Activated naive CD8-positive, alpha-beta T cell treated with anti-CD3 and anti-CD28 coated beads, Interleukin-2, amount 10 ng/mL, durations not matched to agents 7 days and 5 days (primary cell): ENCODE measurements at regions not wholly inside any gene's neighbourhood (a gene's known extent, or its start where the extent isn't known, plus 50 kb on each side); places are given as distances from the start of the nearest gene placed in this dataset.

ENCODE experiments used
- ATAC-seq: fragments of 150-1000 bp; cut with Tn5 transposase; one replicate; pipeline ENCODE4 v1.10.0; 2021; ENCODE audit warnings: low read depth, moderate library complexity
- POLR2A ChIA-PET: fragments of 350-600 bp; sonication (Branson Sonifier 250); formaldehyde crosslinking; loops from one replicate; lab custom pipeline; 2021; ENCODE audit warnings: antibody characterized with exemption; lab: Charles Lee
- DNase-seq: peaks from one replicate; pipeline ENCODE4 v3.0.0; 2021
- H3K27ac Mint-ChIP-seq: one replicate; pipeline ENCODE4 v1.8.0; 2022; ENCODE audit warnings: mild to moderate bottlenecking, mixed read lengths
- H3K27me3 Mint-ChIP-seq: one replicate; pipeline ENCODE4 v1.8.0; 2022; ENCODE audit warnings: mild to moderate bottlenecking, moderate library complexity, mixed read lengths
- H3K36me3 Mint-ChIP-seq: one replicate; pipeline ENCODE4 v1.8.0; 2021; ENCODE audit warnings: mild to moderate bottlenecking, mixed read lengths
- H3K4me1 Mint-ChIP-seq: one replicate; pipeline ENCODE4 v1.8.0; 2021; ENCODE audit warnings: mixed read lengths
- H3K4me3 Mint-ChIP-seq: one replicate; pipeline ENCODE4 v1.8.0; 2022; ENCODE audit warnings: mild to moderate bottlenecking, moderate library complexity, mixed read lengths
- H3K9me3 Mint-ChIP-seq: one replicate; pipeline ENCODE4 v1.8.0; 2021; ENCODE audit warnings: mixed read lengths

- Mint-ChIP-seq H3K27ac (no peak overlapping the region), H3K9me3 (peaks cover 3% of the 10 kb centered on the region), H3K4me1 (no peaks in the 10 kb centered on the region), H3K4me3 (no peak overlapping the region), H3K36me3 (peaks cover 1% of the 10 kb centered on the region), H3K27me3 (peaks cover 17% of the 10 kb centered on the region)
- no peak for ATAC-seq
- DNase-seq: no peak
- POLR2A ChIA-PET: no interaction called here
Measured at GRCh38 chr16:47888142-47888541, 267.7 kb downstream of the ABCC12 start.

- Mint-ChIP-seq H3K36me3 (peaks cover 1% of the 10 kb centered on the region), H3K27me3 (peaks cover 17% of the 10 kb centered on the region), H3K27ac (no peak overlapping the region), H3K4me1 (no peaks in the 10 kb centered on the region), H3K9me3 (peaks cover 3% of the 10 kb centered on the region), H3K4me3 (no peak overlapping the region)
- DNase-seq: no peak
- POLR2A ChIA-PET: no interaction called here
- no peak for ATAC-seq
Measured at GRCh38 chr16:47887496-47887895, 268.3 kb downstream of the ABCC12 start.

- Mint-ChIP-seq H3K9me3 (peaks cover 3% of the 10 kb centered on the region), H3K4me1 (no peaks in the 10 kb centered on the region), H3K4me3 (no peak overlapping the region), H3K27ac (no peak overlapping the region), H3K36me3 (peaks cover 1% of the 10 kb centered on the region), H3K27me3 (peaks cover 17% of the 10 kb centered on the region)
- DNase-seq (no peak), ATAC-seq (no peak)
- POLR2A ChIA-PET: no interaction called here
Measured at GRCh38 chr16:47886631-47887415, 269.0 kb downstream of the ABCC12 start.

GRCh38 chr16:47886139-47886538 is 269.7 kb downstream of the ABCC12 start:
- Mint-ChIP-seq H3K27me3 (peaks cover 17% of the 10 kb centered on the region), H3K9me3 (peaks cover 3% of the 10 kb centered on the region), H3K27ac (no peak overlapping the region), H3K4me3 (no peak overlapping the region), H3K36me3 (peaks cover 1% of the 10 kb centered on the region), H3K4me1 (no peaks in the 10 kb centered on the region)
- POLR2A ChIA-PET: no interaction called here
- ATAC-seq (no peak), DNase-seq (no peak)

- Mint-ChIP-seq H3K27ac (no peak overlapping the region), H3K27me3 (peaks cover 15% of the 10 kb centered on the region), H3K9me3 (peaks cover 2% of the 10 kb centered on the region), H3K36me3 (peaks cover 1% of the 10 kb centered on the region), H3K4me1 (no peaks in the 10 kb centered on the region), H3K4me3 (no peak overlapping the region)
- POLR2A ChIA-PET: no interaction called here
- ATAC-seq (no peak), DNase-seq (no peak)
Measured at GRCh38 chr16:47885489-47885888, 270.3 kb downstream of the ABCC12 start.

GRCh38 chr16:47884116-47884725 is 271.6 kb downstream of the ABCC12 start:
- DNase-seq (no peak), ATAC-seq (no peak)
- Mint-ChIP-seq H3K36me3 (peaks cover 1% of the 10 kb centered on the region), H3K9me3 (peaks cover 2% of the 10 kb centered on the region), H3K4me3 (no peak overlapping the region), H3K4me1 (no peaks in the 10 kb centered on the region), H3K27me3 (peaks cover 15% of the 10 kb centered on the region), H3K27ac (no peak overlapping the region)
- POLR2A ChIA-PET: no interaction called here

- POLR2A ChIA-PET: no interaction called here
- peaks cover 1% of the 10 kb centered on the region for H3K36me3 Mint-ChIP-seq
Measured at GRCh38 chr16:47881574-47881973, 274.2 kb downstream of the ABCC12 start.

GRCh38 chr16:47880653-47881052 is 275.1 kb downstream of the ABCC12 start:
- H3K27ac Mint-ChIP-seq: no peak overlapping the region
- H3K4me1 Mint-ChIP-seq: no peaks in the 10 kb centered on the region
- peaks cover 9% of the 10 kb centered on the region for H3K27me3 Mint-ChIP-seq
- H3K4me3 Mint-ChIP-seq: no peak overlapping the region
- DNase-seq: no peak
- H3K9me3 Mint-ChIP-seq: peaks cover 2% of the 10 kb centered on the region
- H3K36me3 Mint-ChIP-seq: peaks cover 1% of the 10 kb centered on the region
- ATAC-seq: no peak
- POLR2A ChIA-PET: no interaction called here

More at GRCh38 chr16:47881574-47881973, 274.2 kb downstream of the ABCC12 start:
- DNase-seq (no peak), ATAC-seq (no peak)
- Mint-ChIP-seq H3K9me3 (peaks cover 2% of the 10 kb centered on the region), H3K27me3 (peaks cover 9% of the 10 kb centered on the region), H3K4me1 (no peaks in the 10 kb centered on the region), H3K27ac (no peak overlapping the region), H3K4me3 (no peak overlapping the region)

- no peaks in the 10 kb centered on the region for H3K36me3 Mint-ChIP-seq
- H3K4me1 Mint-ChIP-seq: no peaks in the 10 kb centered on the region
- H3K4me3 Mint-ChIP-seq: no peak overlapping the region
- H3K9me3 Mint-ChIP-seq: no peaks in the 10 kb centered on the region
- POLR2A ChIA-PET: no interaction called here
- H3K27ac Mint-ChIP-seq: no peak overlapping the region
- no peaks in the 10 kb centered on the region for H3K27me3 Mint-ChIP-seq
- DNase-seq (no peak), ATAC-seq (no peak)
Measured at GRCh38 chr16:47877166-47877565, 278.6 kb downstream of the ABCC12 start.

GRCh38 chr16:47876511-47876910 is 279.3 kb downstream of the ABCC12 start:
- H3K36me3 Mint-ChIP-seq: no peaks in the 10 kb centered on the region
- H3K27me3 Mint-ChIP-seq: no peaks in the 10 kb centered on the region
- no peak overlapping the region for H3K4me3 Mint-ChIP-seq
- no peak for ATAC-seq
- no peak for DNase-seq
- no peaks in the 10 kb centered on the region for H3K9me3 Mint-ChIP-seq
- POLR2A ChIA-PET: no interaction called here
- no peak overlapping the region for H3K27ac Mint-ChIP-seq
- no peaks in the 10 kb centered on the region for H3K4me1 Mint-ChIP-seq

- Mint-ChIP-seq H3K4me3 (no peak overlapping the region), H3K27ac (no peak overlapping the region), H3K4me1 (no peaks in the 10 kb centered on the region), H3K36me3 (no peaks in the 10 kb centered on the region), H3K9me3 (no peaks in the 10 kb centered on the region), H3K27me3 (no peaks in the 10 kb centered on the region)
- DNase-seq: no peak
- no peak for ATAC-seq
- POLR2A ChIA-PET: no interaction called here
Measured at GRCh38 chr16:47873434-47873833, 282.4 kb downstream of the ABCC12 start.

GRCh38 chr16:47872225-47872624 is 283.6 kb downstream of the ABCC12 start:
- H3K4me3 Mint-ChIP-seq: no peak overlapping the region
- no peaks in the 10 kb centered on the region for H3K27me3 Mint-ChIP-seq
- H3K4me1 Mint-ChIP-seq: no peaks in the 10 kb centered on the region
- H3K36me3 Mint-ChIP-seq: no peaks in the 10 kb centered on the region
- no peak for DNase-seq
- no peak for ATAC-seq
- H3K9me3 Mint-ChIP-seq: no peaks in the 10 kb centered on the region
- POLR2A ChIA-PET: no interaction called here
- no peak overlapping the region for H3K27ac Mint-ChIP-seq

- no peaks in the 10 kb centered on the region for H3K4me1 Mint-ChIP-seq
- ATAC-seq (no peak), DNase-seq (no peak)
- no peaks in the 10 kb centered on the region for H3K27me3 Mint-ChIP-seq
- H3K36me3 Mint-ChIP-seq: no peaks in the 10 kb centered on the region
- H3K9me3 Mint-ChIP-seq: no peaks in the 10 kb centered on the region
- H3K4me3 Mint-ChIP-seq: no peak overlapping the region
- H3K27ac Mint-ChIP-seq: no peak overlapping the region
- POLR2A ChIA-PET: no interaction called here
Measured at GRCh38 chr16:47866423-47866822, 289.4 kb downstream of the ABCC12 start.

- DNase-seq (no peak), ATAC-seq (no peak)
- POLR2A ChIA-PET: no interaction called here
- Mint-ChIP-seq H3K36me3 (no peaks in the 10 kb centered on the region), H3K4me3 (no peak overlapping the region), H3K27me3 (peaks cover 2% of the 10 kb centered on the region), H3K9me3 (no peaks in the 10 kb centered on the region), H3K4me1 (no peaks in the 10 kb centered on the region), H3K27ac (no peak overlapping the region)
Measured at GRCh38 chr16:47865337-47865855, 290.4 kb downstream of the ABCC12 start.
